PC-9 (cell line): ENCODE measurements at regions not wholly inside any gene's neighbourhood (a gene's known extent, or its start where the extent isn't known, plus 50 kb on each side); places are given as distances from the start of the nearest gene placed in this dataset.

Experiments used
- BruUV-seq: library from RNA; stranded (reverse); fragments of 400-500 nt; replicated peaks from 2 replicates; lab custom pipeline; 2021; lab: Mats Ljungman, UMichigan
- CTCF ChIA-PET: fragments of 300-600 bp; sonication (Branson Sonifier 250); formaldehyde crosslinking; loops from one replicate; lab custom pipeline; 2022; ENCODE audit warnings: antibody characterized with exemption; lab: Charles Lee
- POLR2A ChIA-PET: fragments of 300-600 bp; sonication (Branson Sonifier 250); formaldehyde crosslinking; loops from one replicate; lab custom pipeline; 2022; ENCODE audit warnings: antibody characterized with exemption; ENCODE audit not compliant: unreplicated experiment; lab: Charles Lee
- DNase-seq, 2 experiments: peaks; one replicate each; pipeline versions ENCODE4 v3.0.0 to v3.0.0-alpha.2; 2015 to 2022; ENCODE audit warnings: mixed read lengths in 1 of 2
- H2AFZ ChIP-seq: fragments of 200-600 bp; sonication (generic); 2 replicates; pipeline ENCODE4 v1.8.1; 2017; ENCODE audit warnings: antibody characterized with exemption
- H3F3A ChIP-seq: fragments of 200-600 bp; sonication (generic); 2 replicates; pipeline ENCODE4 v1.8.1; 2017; ENCODE audit warnings: antibody characterized with exemption, mild to moderate bottlenecking, low read depth; ENCODE audit not compliant: insufficient read depth
- H3K27ac ChIP-seq: fragments of 200-600 bp; sonication (generic); 2 replicates; pipeline ENCODE4 v1.6.1; 2016; ENCODE audit warnings: mixed run types
- H3K27me3 ChIP-seq: fragments of 200-600 bp; sonication (generic); 2 replicates; pipeline ENCODE4 v1.6.1; 2016; ENCODE audit warnings: low read depth, mixed run types; ENCODE audit not compliant: insufficient read depth
- H3K36me3 ChIP-seq: fragments of 200-600 bp; sonication (generic); 2 replicates; pipeline ENCODE4 v1.6.1; 2016; ENCODE audit warnings: low read depth, mixed run types
- H3K4me1 ChIP-seq: fragments of 200-600 bp; sonication (generic); replicated peaks from 2 replicates; pipeline ENCODE4 v1.6.1; 2016; ENCODE audit warnings: mixed run types; ENCODE audit not compliant: insufficient read depth
- H3K4me2 ChIP-seq: fragments of 200-600 bp; sonication (generic); 2 replicates; pipeline ENCODE4 v1.6.1; 2017; ENCODE audit warnings: mixed run types
- H3K4me3 ChIP-seq: fragments of 200-600 bp; sonication (generic); 2 replicates; pipeline ENCODE4 v1.6.1; 2016; ENCODE audit warnings: mixed run types
- H3K79me2 ChIP-seq: fragments of 200-600 bp; sonication (generic); 2 replicates; pipeline ENCODE4 v1.6.1; 2017; ENCODE audit warnings: low read depth, mixed run types
- H3K9me2 ChIP-seq: fragments of 200-600 bp; sonication (generic); 2 replicates; pipeline ENCODE4 v1.8.1; 2017; ENCODE audit warnings: mild to moderate bottlenecking; ENCODE audit not compliant: insufficient read depth
- H3K9me3 ChIP-seq: fragments of 200-600 bp; sonication (generic); 2 replicates; pipeline ENCODE4 v1.8.1; 2016; ENCODE audit warnings: low read depth; ENCODE audit not compliant: insufficient read depth
- H4K20me1 ChIP-seq: fragments of 200-600 bp; sonication (generic); 2 replicates; pipeline ENCODE4 v1.8.1; 2017; ENCODE audit not compliant: insufficient read depth
- CTCF ChIP-seq: fragments of 200-600 bp; sonication (generic); conservative IDR thresholded peaks from 2 replicates; pipeline ENCODE4 v1.6.1; 2017; ENCODE audit warnings: mixed run types, antibody characterized with exemption, mild to moderate bottlenecking, moderate library complexity
- EZH2 ChIP-seq: fragments of 200-600 bp; sonication (generic); IDR thresholded peaks from 2 replicates; pipeline ENCODE4 v1.8.0; 2017; ENCODE audit warnings: antibody characterized with exemption, low read depth
- intact Hi-C: fragments of 100-400 bp; cut with micrococcal nuclease; formaldehyde crosslinking; loops from one replicate; pipeline ENCODE4 v1.10.0; 2022; ENCODE audit not compliant: unreplicated experiment

GRCh38 chr1:214895011-214895600, 187.4 kb upstream of the KCNK2 start:
- no peak overlapping the region for H3K4me3 ChIP-seq
- no TSS peak for BruUV-seq
- no peaks in the 10 kb centered on the region for H3K4me1 ChIP-seq
- TF ChIP-seq EZH2 (no peak), CTCF (no peak)
- POLR2A ChIA-PET: no interaction called here
- no peaks in the 10 kb centered on the region for H3K36me3 ChIP-seq
- DNase-seq: no peak
- H3K79me2 ChIP-seq: no peaks in the 10 kb centered on the region
- no peaks in the 10 kb centered on the region for H3F3A ChIP-seq
- H2AFZ ChIP-seq: no peak overlapping the region
- CTCF ChIA-PET: no interaction called here
- H4K20me1 ChIP-seq: no peaks in the 10 kb centered on the region
- intact Hi-C loops: no loop called here
- H3K4me2 ChIP-seq: no peak overlapping the region
- peaks cover 5% of the 10 kb centered on the region; the same call in 1 of the 2 replicates for H3K9me2 ChIP-seq
- H3K27me3 ChIP-seq: no peaks in the 10 kb centered on the region
- no peak overlapping the region for H3K27ac ChIP-seq
- no peaks in the 10 kb centered on the region for H3K9me3 ChIP-seq

GRCh38 chr1:214896921-214897320, 185.6 kb upstream of the KCNK2 start:
- H3K4me3 ChIP-seq: no peak overlapping the region
- H3K9me2 ChIP-seq: peaks cover 5% of the 10 kb centered on the region; the same call in 1 of the 2 replicates
- H4K20me1 ChIP-seq: no peaks in the 10 kb centered on the region
- ChIA-PET CTCF (no interaction called here), POLR2A (no interaction called here)
- no TSS peak for BruUV-seq
- no peaks in the 10 kb centered on the region for H3K36me3 ChIP-seq
- TF ChIP-seq CTCF: no peak
- no peak for TF ChIP-seq EZH2
- no peak overlapping the region for H2AFZ ChIP-seq
- H3F3A ChIP-seq: 0 out of 2 replicates have a peak, but pooled peaks cover 2% of the 10 kb centered on the region
- no peak overlapping the region for H3K4me2 ChIP-seq
- no peaks in the 10 kb centered on the region for H3K9me3 ChIP-seq
- H3K27me3 ChIP-seq: no peaks in the 10 kb centered on the region
- DNase-seq: no peak
- H3K27ac ChIP-seq: no peak overlapping the region
- H3K79me2 ChIP-seq: no peaks in the 10 kb centered on the region
- H3K4me1 ChIP-seq: peaks cover 8% of the 10 kb centered on the region
- intact Hi-C loops: no loop called here

GRCh38 chr1:214897581-214897980, 185.0 kb upstream of the KCNK2 start:
- ChIA-PET CTCF (no interaction called here), POLR2A (no interaction called here)

More at GRCh38 chr1:214897581-214897980, 185.0 kb upstream of the KCNK2 start:
- H3K27ac ChIP-seq: no peak overlapping the region
- BruUV-seq: no TSS peak
- H4K20me1 ChIP-seq: no peaks in the 10 kb centered on the region
- H3K4me1 ChIP-seq: peaks cover 14% of the 10 kb centered on the region
- DNase-seq: no peak
- H3K9me2 ChIP-seq: peaks cover 5% of the 10 kb centered on the region; the same call in 1 of the 2 replicates
- no peak overlapping the region for H3K4me2 ChIP-seq
- intact Hi-C loops: no loop called here
- H3K79me2 ChIP-seq: no peaks in the 10 kb centered on the region
- H3K4me3 ChIP-seq: no peak overlapping the region
- no peaks in the 10 kb centered on the region for H3K27me3 ChIP-seq
- TF ChIP-seq CTCF (no peak), EZH2 (no peak)
- no peak overlapping the region for H2AFZ ChIP-seq
- H3K36me3 ChIP-seq: no peaks in the 10 kb centered on the region
- H3K9me3 ChIP-seq: no peaks in the 10 kb centered on the region; the same call in 1 of the 2 replicates
- H3F3A ChIP-seq: 0 out of 2 replicates have a peak, but pooled peaks cover 8% of the 10 kb centered on the region
